Keratinocyte (primary cell): ENCODE measurements at regions not wholly inside any gene's neighbourhood (a gene's known extent, or its start where the extent isn't known, plus 50 kb on each side); places are given as distances from the start of the nearest gene placed in this dataset.

Source experiments
- CTCF ChIP-seq, 3 experiments: IDR thresholded peaks in 1 of 3; conservative IDR thresholded peaks in 1 of 3; optimal IDR thresholded peaks in 1 of 3; 2 replicates in 2 of 3; 3 replicates in 1 of 3; pipeline versions ENCODE3 to v1.5.1; 2011; ENCODE audit warnings: low read length in 3 of 3, mild to moderate bottlenecking in 3 of 3, moderate library complexity in 2 of 3, control low read depth in 1 of 3, inconsistent platforms in 1 of 3; ENCODE audit not compliant: insufficient read depth in 2 of 3; ENCODE audit errors: extremely low read depth in 1 of 3
- EZH2 ChIP-seq: IDR thresholded peaks from one replicate; pipeline ENCODE4 v1.6.1; 2012; ENCODE audit warnings: inconsistent platforms, mild to moderate bottlenecking, low read length, moderate library complexity

- no peak for TF ChIP-seq CTCF (optimal IDR thresholded peaks at IDR 0.05 in 1 of 3, IDR thresholded peaks at IDR 0.05 in 1 of 3, conservative IDR thresholded peaks at IDR 0.05 in 1 of 3; ENCODE audit: extremely low read depth in 1 of 3, insufficient read depth in 2 of 3, low read length in 3 of 3)
- TF ChIP-seq EZH2, result no peak
Measured at GRCh38 chr7:115276791-115277190, 354.9 kb downstream of the MDFIC start.
